ENCODE measurements at regions not wholly inside any gene's neighbourhood (a gene's known extent, or its start where the extent isn't known, plus 50 kb on each side); places are given as distances from the start of the nearest gene placed in this dataset.
A peak's percentile ranks its signal among the peaks of the same experiment; 100 is the strongest.

DNA sequence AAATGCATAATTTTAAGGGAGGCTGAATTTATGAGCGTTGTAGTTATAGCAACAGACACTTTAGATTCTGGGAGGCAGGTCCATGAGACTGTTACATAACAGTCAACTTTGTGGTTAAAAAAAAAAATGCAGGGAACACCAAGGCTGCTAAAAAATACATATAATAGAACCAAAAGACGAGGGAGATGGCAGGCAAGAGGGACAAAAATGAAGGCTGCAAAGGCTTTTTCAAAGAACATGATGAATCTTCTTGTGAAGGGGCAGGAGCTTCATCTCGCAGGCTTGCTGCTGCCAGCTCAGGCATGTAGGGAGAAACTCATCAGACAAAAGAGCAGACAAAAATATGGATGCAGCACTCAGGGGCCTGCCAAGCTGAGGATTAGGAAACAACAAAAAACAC, 243.9 kb downstream of the SHQ1 start:
- H3K9me3 ChIP-seq (ENCODE audit: control insufficient read depth in 4 of 4, insufficient read depth in 3 of 4, low read length in 3 of 4), result peaks cover 0 to 2% (median 0%) of the 10 kb centered on the region in 4 donors
- peaks cover 0 to 20% (median 4%) of the 10 kb centered on the region in 5 donors for H3K4me1 ChIP-seq (ENCODE audit: control insufficient read depth in 5 of 5, insufficient read depth in 5 of 5, low read length in 5 of 5)
- no peak overlapping the region for H3K4me3 ChIP-seq
- no peak overlapping the region for H3K9ac ChIP-seq (ENCODE audit: insufficient read depth in 1 of 2, low read length in 2 of 2)
- TF ChIP-seq, protein P1, sequence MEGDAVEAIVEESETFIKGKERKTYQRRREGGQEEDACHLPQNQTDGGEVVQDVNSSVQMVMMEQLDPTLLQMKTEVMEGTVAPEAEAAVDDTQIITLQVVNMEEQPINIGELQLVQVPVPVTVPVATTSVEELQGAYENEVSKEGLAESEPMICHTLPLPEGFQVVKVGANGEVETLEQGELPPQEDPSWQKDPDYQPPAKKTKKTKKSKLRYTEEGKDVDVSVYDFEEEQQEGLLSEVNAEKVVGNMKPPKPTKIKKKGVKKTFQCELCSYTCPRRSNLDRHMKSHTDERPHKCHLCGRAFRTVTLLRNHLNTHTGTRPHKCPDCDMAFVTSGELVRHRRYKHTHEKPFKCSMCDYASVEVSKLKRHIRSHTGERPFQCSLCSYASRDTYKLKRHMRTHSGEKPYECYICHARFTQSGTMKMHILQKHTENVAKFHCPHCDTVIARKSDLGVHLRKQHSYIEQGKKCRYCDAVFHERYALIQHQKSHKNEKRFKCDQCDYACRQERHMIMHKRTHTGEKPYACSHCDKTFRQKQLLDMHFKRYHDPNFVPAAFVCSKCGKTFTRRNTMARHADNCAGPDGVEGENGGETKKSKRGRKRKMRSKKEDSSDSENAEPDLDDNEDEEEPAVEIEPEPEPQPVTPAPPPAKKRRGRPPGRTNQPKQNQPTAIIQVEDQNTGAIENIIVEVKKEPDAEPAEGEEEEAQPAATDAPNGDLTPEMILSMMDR (IDR thresholded peaks at IDR 0.05; ENCODE audit: control extremely low read depth, extremely low read depth), result no peak
- no peak overlapping the region for H3K27ac ChIP-seq (ENCODE audit: low read depth in 1 of 2, low read length in 1 of 2)
- DNase-seq (peak; percentile 20 to 59 (median 54)), ATAC-seq (ENCODE audit: insufficient read depth, low FRiP score) (no peak)
- H3K36me3 ChIP-seq (ENCODE audit: control insufficient read depth in 4 of 4, insufficient read depth in 4 of 4, low read length in 4 of 4), result no peaks in the 10 kb centered on the region
- WGBS, 2 donors, result 42 to 51% methylated on average over 3 of the region's 3 CpGs
- no peaks in the 10 kb centered on the region for H3K27me3 ChIP-seq (ENCODE audit: control insufficient read depth in 3 of 3, insufficient read depth in 3 of 3, low read length in 2 of 3)

DNA sequence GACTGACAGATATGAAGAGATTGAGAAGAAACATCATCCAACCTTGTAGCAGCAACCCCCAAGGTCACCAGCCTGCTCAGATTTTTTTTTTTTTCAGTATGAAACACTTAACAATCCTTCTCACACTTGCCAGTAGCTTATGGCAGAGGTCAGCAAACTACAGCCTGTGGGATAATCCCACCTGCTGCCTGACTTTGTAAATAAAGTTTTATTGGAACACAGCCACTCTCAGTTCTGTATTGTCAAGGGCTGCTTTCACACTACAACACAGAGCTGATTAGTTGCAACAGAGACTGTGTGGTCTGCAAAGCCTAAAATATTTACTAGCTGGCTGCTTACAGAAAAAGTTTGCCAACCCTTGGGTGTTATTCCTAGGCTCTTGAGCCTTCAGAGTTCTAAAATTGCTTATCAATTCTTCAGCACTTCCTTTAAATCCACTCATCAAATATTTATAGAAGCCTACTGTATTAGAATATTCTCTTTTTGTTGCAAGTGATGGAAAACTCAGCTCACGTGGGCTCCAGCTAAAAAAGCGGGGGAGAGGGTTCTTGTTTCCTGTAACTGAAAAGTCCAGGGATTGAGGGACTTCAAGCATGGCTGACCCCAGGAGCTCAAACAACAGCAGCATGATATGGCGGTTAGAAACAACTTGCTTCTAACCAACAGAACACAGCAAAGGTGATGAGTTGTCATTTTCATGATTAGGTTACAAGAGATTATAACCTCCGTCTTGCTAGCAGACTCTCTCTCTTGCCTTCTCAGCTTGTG, 246.1 kb downstream of the SHQ1 start:
- Histone ChIP-seq H3K4me1 (ENCODE audit: control insufficient read depth in 5 of 5, insufficient read depth in 5 of 5, low read length in 5 of 5) (peaks cover 0 to 28% (median 4%) of the 10 kb centered on the region in 5 donors), H3K9me3 (ENCODE audit: control insufficient read depth in 4 of 4, insufficient read depth in 3 of 4, low read length in 3 of 4) (peaks cover 0 to 2% (median 0%) of the 10 kb centered on the region in 4 donors), H3K27me3 (ENCODE audit: control insufficient read depth in 3 of 3, insufficient read depth in 3 of 3, low read length in 2 of 3) (no peaks in the 10 kb centered on the region), H3K36me3 (ENCODE audit: control insufficient read depth in 4 of 4, insufficient read depth in 4 of 4, low read length in 4 of 4) (no peaks in the 10 kb centered on the region), H3K27ac (ENCODE audit: low read depth in 1 of 2, low read length in 1 of 2) (no peak overlapping the region), H3K4me3 (no peak overlapping the region), H3K9ac (ENCODE audit: insufficient read depth in 1 of 2, low read length in 2 of 2) (no peak overlapping the region)
- TF ChIP-seq, protein P1 (IDR thresholded peaks at IDR 0.05; ENCODE audit: control extremely low read depth, extremely low read depth), result no peak
- DNase-seq (no peak), ATAC-seq (ENCODE audit: insufficient read depth, low FRiP score) (no peak)
- WGBS, 2 donors, result 84 to 92% methylated on average over 4 of the region's 4 CpGs

- H3K4me3 ChIP-seq, result no peak overlapping the region
- ATAC-seq (ENCODE audit: insufficient read depth, low FRiP score), result no peak
- 81 to 84% methylated on average over 5 of the region's 5 CpGs for WGBS, 2 donors
- H3K27ac ChIP-seq (ENCODE audit: low read depth in 1 of 2, low read length in 1 of 2), result no peak overlapping the region
- no peak overlapping the region for H3K9ac ChIP-seq (ENCODE audit: insufficient read depth in 1 of 2, low read length in 2 of 2)
- peak; percentile 79 to 95 (median 93) for DNase-seq
- TF ChIP-seq, protein P1 (IDR thresholded peaks at IDR 0.05; ENCODE audit: control extremely low read depth, extremely low read depth), result no peak
- peaks cover 0 to 28% (median 0%) of the 10 kb centered on the region in 5 donors for H3K4me1 ChIP-seq (ENCODE audit: control insufficient read depth in 5 of 5, insufficient read depth in 5 of 5, low read length in 5 of 5)
- H3K36me3 ChIP-seq (ENCODE audit: control insufficient read depth in 4 of 4, insufficient read depth in 4 of 4, low read length in 4 of 4), result no peaks in the 10 kb centered on the region
- H3K27me3 ChIP-seq (ENCODE audit: control insufficient read depth in 3 of 3, insufficient read depth in 3 of 3, low read length in 2 of 3), result no peaks in the 10 kb centered on the region
- H3K9me3 ChIP-seq (ENCODE audit: control insufficient read depth in 4 of 4, insufficient read depth in 3 of 4, low read length in 3 of 4), result peaks cover 0 to 2% (median 0%) of the 10 kb centered on the region in 4 donors
Observed at GRCh38 chr3:72601060-72601459, 247.2 kb downstream of the SHQ1 start.
